Lower lobe of right lung (tissue), 2 donors: ENCODE measurements at regions not wholly inside any gene's neighbourhood (a gene's known extent, or its start where the extent isn't known, plus 50 kb on each side); places are given as distances from the start of the nearest gene placed in this dataset.

Experiments used
- ATAC-seq, 2 donors: fragments of 200-7000 bp; cut with Tn5 transposase; one replicate each; pipeline ENCODE4 v1.9.1; 2020 to 2022; ENCODE audit warnings: mild to moderate bottlenecking in 2 of 2, moderate library complexity in 2 of 2
- DNase-seq: peaks from one replicate; pipeline ENCODE4 v3.0.0-alpha.2; 2020
- H3K27ac ChIP-seq: fragments of 200-600 bp; one replicate; pipeline ENCODE4 v1.8.0; 2022
- H3K27me3 ChIP-seq: fragments of 200-600 bp; one replicate; pipeline ENCODE4 v1.8.0; 2022; ENCODE audit warnings: low read depth
- H3K36me3 ChIP-seq: fragments of 200-600 bp; one replicate; pipeline ENCODE4 v1.8.0; 2022; ENCODE audit warnings: mild to moderate bottlenecking
- H3K4me1 ChIP-seq: fragments of 200-600 bp; one replicate; pipeline ENCODE4 v1.8.0; 2022
- H3K4me3 ChIP-seq: fragments of 200-600 bp; one replicate; pipeline ENCODE4 v1.8.0; 2022; ENCODE audit warnings: mild to moderate bottlenecking
- H3K9me3 ChIP-seq: fragments of 200-600 bp; one replicate; pipeline ENCODE4 v1.8.0; 2022
- intact Hi-C: fragments of 100-400 bp; cut with DNase I; formaldehyde crosslinking; loops from one replicate; pipeline ENCODE4 v1.11.0; 2022
- TF ChIP-seq, protein P1 (sequence below): fragments of 200-600 bp; IDR thresholded peaks from one replicate; pipeline ENCODE4 v1.8.0; 2022; ENCODE audit warnings: antibody characterized with exemption, mild to moderate bottlenecking
- donor health status: DM: no; HTN: yes; CAD: no; lungs with severe emphysema.

DNA sequence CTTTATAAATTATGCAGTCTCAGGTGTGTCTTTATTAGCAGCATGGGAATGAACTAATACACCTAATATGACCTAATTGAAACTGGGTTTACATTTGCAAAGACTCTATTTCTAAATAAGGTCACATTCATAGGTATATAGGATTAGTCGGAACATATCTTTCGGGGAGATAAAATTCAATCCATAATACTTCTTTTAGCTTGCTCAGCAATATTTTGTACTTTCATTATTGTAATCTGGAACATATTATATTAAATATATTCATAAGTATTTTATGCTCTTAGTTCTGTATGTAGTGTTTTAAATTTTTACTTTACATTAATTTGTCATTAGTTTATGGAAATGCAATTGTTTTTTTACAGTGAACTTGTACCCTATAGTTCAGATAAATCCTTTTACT lies 927.7 kb downstream of the CCDC85A start:
- Histone ChIP-seq H3K27me3 (no peaks in the 10 kb centered on the region), H3K27ac (no peak overlapping the region), H3K36me3 (no peaks in the 10 kb centered on the region), H3K4me1 (no peaks in the 10 kb centered on the region), H3K4me3 (no peak overlapping the region), H3K9me3 (no peaks in the 10 kb centered on the region)
- ATAC-seq (no peak), DNase-seq (no peak)
- intact Hi-C loops: no loop called here
- TF ChIP-seq, protein P1, sequence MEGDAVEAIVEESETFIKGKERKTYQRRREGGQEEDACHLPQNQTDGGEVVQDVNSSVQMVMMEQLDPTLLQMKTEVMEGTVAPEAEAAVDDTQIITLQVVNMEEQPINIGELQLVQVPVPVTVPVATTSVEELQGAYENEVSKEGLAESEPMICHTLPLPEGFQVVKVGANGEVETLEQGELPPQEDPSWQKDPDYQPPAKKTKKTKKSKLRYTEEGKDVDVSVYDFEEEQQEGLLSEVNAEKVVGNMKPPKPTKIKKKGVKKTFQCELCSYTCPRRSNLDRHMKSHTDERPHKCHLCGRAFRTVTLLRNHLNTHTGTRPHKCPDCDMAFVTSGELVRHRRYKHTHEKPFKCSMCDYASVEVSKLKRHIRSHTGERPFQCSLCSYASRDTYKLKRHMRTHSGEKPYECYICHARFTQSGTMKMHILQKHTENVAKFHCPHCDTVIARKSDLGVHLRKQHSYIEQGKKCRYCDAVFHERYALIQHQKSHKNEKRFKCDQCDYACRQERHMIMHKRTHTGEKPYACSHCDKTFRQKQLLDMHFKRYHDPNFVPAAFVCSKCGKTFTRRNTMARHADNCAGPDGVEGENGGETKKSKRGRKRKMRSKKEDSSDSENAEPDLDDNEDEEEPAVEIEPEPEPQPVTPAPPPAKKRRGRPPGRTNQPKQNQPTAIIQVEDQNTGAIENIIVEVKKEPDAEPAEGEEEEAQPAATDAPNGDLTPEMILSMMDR: no peak

DNA sequence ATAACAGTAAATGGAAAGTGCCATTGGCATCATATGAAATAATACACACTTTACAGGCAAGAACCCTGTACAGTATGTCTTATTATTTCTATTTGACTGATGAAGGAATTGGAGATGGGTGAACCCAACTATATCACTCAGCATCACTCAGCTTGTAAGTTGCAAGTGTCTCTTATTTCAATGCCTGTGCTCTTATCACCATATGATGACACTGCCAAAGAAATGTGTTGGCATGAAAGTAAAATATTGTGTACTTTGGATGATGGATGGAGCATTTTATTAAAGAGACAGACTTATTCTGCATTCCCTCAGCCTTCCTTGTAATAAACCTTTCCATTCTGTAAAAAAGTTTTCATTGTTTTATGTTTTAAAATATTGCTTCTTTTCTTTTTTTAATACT lies 927.5 kb upstream of the VRK2 start:
- no peak overlapping the region for H3K27ac ChIP-seq
- TF ChIP-seq, protein P1: no peak
- ATAC-seq (no peak), DNase-seq (no peak)
- H3K27me3 ChIP-seq: no peaks in the 10 kb centered on the region
- H3K36me3 ChIP-seq: no peaks in the 10 kb centered on the region
- intact Hi-C loops: no loop called here
- no peaks in the 10 kb centered on the region for H3K9me3 ChIP-seq
- no peak overlapping the region for H3K4me3 ChIP-seq
- no peaks in the 10 kb centered on the region for H3K4me1 ChIP-seq

DNA sequence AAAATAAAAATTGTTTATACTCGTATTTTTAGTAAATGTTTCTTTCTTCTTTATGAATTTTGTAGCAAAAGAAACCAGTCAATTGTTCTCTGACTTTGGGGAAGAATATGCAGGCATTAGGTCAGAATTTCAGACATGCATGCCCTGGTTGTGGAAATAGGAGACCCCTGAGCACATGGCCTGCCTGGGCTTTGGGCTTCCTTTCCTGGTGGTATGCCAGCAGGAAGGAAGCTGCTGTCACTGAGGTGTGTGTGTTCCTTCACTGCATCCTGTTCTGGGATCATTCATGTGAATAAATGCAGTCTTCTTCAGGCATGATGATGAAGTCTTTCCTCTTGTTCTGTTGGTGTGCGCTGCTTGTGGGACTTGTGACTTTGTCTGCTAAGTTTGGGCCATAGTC lies 920.2 kb upstream of the VRK2 start:
- Histone ChIP-seq H3K4me1 (no peaks in the 10 kb centered on the region), H3K27me3 (no peaks in the 10 kb centered on the region), H3K36me3 (no peaks in the 10 kb centered on the region), H3K4me3 (no peak overlapping the region), H3K9me3 (no peaks in the 10 kb centered on the region), H3K27ac (no peak overlapping the region)
- ATAC-seq (no peak), DNase-seq (no peak)
- TF ChIP-seq, protein P1: no peak
- intact Hi-C loops: no loop called here

DNA sequence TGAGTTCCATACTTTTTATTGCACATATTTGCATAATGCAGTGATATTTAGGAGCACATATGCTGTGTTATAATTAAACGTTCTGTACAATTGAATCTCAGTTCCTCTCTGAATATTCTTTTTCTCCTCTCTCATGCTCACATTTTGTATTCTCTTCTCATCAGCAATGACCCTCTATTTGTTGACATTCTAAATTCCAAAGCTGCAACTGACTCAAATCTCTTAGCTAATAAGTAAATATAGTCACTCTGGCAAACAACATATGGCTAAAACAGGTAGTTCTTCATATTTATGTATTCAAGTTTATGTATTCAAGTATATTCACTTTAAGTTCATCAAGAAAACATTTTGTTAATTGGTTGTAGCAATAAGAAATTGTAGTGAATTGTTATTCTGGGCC lies 907.4 kb upstream of the VRK2 start:
- no peaks in the 10 kb centered on the region for H3K4me1 ChIP-seq
- H3K9me3 ChIP-seq: no peaks in the 10 kb centered on the region
- no peaks in the 10 kb centered on the region for H3K36me3 ChIP-seq
- DNase-seq: no peak
- H3K27ac ChIP-seq: no peak overlapping the region
- TF ChIP-seq, protein P1: no peak
- intact Hi-C loops: no loop called here
- no peak overlapping the region for H3K4me3 ChIP-seq
- ATAC-seq: no peak
- no peaks in the 10 kb centered on the region for H3K27me3 ChIP-seq

DNA sequence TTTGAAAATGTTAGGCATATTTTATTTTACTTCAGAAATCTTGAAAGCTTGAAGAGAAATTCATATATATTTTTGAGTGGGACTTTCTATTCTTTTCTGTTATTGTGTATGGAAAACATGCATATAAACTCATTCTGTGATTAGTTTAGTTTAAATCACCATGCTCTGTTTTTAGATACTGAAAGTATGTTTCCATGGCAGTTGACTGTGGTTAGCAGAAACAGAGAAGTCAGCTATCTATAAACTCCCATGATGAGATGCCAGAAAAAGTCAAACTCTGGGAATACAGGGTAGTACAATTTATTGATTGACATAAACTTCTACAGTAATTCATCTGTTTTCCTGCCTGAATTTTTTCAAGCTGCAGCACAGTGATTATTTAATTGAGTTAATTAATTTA lies 905.3 kb upstream of the VRK2 start:
- no peak for ATAC-seq
- no peak for DNase-seq
- no peaks in the 10 kb centered on the region for H3K9me3 ChIP-seq
- H3K27ac ChIP-seq: no peak overlapping the region
- intact Hi-C loops: no loop called here
- TF ChIP-seq, protein P1: no peak
- no peaks in the 10 kb centered on the region for H3K4me1 ChIP-seq
- no peaks in the 10 kb centered on the region for H3K36me3 ChIP-seq
- H3K4me3 ChIP-seq: no peak overlapping the region
- H3K27me3 ChIP-seq: no peaks in the 10 kb centered on the region

DNA sequence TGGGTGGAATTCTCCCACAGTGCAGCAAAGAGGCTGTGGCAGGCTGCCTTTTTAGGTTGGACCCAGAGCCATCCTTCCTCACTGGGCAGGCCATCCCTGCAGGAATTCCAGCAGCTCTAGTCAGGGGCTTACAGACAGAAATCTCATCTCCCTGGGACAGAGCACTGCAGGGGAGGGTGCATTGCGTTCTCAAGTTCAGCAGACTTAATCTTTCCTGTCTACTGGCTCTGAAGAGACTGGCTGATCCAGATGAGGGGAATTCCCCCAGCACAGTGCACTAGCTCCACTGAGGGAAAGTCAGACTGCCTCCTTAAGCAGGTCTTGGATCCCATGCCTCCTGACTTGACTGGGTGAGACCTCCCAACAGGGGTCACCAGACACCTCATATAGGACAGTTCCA lies 899.7 kb upstream of the VRK2 start:
- ATAC-seq: no peak
- no peaks in the 10 kb centered on the region for H3K9me3 ChIP-seq
- intact Hi-C loops: no loop called here
- DNase-seq: no peak
- no peaks in the 10 kb centered on the region for H3K27me3 ChIP-seq
- no peaks in the 10 kb centered on the region for H3K4me1 ChIP-seq
- TF ChIP-seq, protein P1: no peak
- no peak overlapping the region for H3K4me3 ChIP-seq
- H3K36me3 ChIP-seq: no peaks in the 10 kb centered on the region
- no peak overlapping the region for H3K27ac ChIP-seq
